NB4 (cell line): ENCODE measurements at regions not wholly inside any gene's neighbourhood (a gene's known extent, or its start where the extent isn't known, plus 50 kb on each side); places are given as distances from the start of the nearest gene placed in this dataset.

ENCODE experiments used
- DNase-seq: peaks from one replicate; pipeline ENCODE4 v3.0.0; 2010; ENCODE audit warnings: low read depth
- H3K4me3 ChIP-seq: one replicate; pipeline ENCODE4 v1.5.1; 2011; ENCODE audit warnings: mild to moderate bottlenecking, low read depth, low read length, moderate library complexity
- CTCF ChIP-seq: IDR thresholded peaks from one replicate; pipeline ENCODE4 v1.5.1; 2012; ENCODE audit warnings: low read depth, low read length
- MYC ChIP-seq: IDR thresholded peaks from 2 replicates; pipeline ENCODE4 v1.6.1; 2011; ENCODE audit warnings: low read depth, low read length
- POLR2A ChIP-seq: IDR thresholded peaks from 2 replicates; pipeline ENCODE4 v1.6.1; 2011; ENCODE audit warnings: mild to moderate bottlenecking; ENCODE audit not compliant: insufficient read length; ENCODE audit errors: extremely low read depth
- TF ChIP-seq, protein P1 (sequence below): IDR thresholded peaks from 2 replicates; pipeline ENCODE4 v1.6.1; 2011; ENCODE audit warnings: low read depth, low read length

GRCh38 chr13:109586509-109587346 lies 199.7 kb downstream of the IRS2 start:
- TF ChIP-seq CTCF (no peak), MYC (no peak), POLR2A (no peak)
- TF ChIP-seq, protein P1, sequence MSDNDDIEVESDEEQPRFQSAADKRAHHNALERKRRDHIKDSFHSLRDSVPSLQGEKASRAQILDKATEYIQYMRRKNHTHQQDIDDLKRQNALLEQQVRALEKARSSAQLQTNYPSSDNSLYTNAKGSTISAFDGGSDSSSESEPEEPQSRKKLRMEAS, result no peak
- no peak for DNase-seq
- H3K4me3 ChIP-seq, result no peak overlapping the region

- TF ChIP-seq CTCF, result no peak
- no peak for TF ChIP-seq POLR2A
- TF ChIP-seq MYC, result no peak
- TF ChIP-seq, protein P1, result no peak
- no peak for DNase-seq
Observed at GRCh38 chr13:109584844-109585361, 201.5 kb downstream of the IRS2 start.

GRCh38 chr13:109577191-109577700 lies 209.1 kb downstream of the IRS2 start:
- DNase-seq, result no peak
- TF ChIP-seq CTCF (no peak), MYC (no peak), POLR2A (no peak)
- TF ChIP-seq, protein P1, result no peak

More at GRCh38 chr13:109584844-109585361, 201.5 kb downstream of the IRS2 start:
- H3K4me3 ChIP-seq, result no peak overlapping the region

DNA sequence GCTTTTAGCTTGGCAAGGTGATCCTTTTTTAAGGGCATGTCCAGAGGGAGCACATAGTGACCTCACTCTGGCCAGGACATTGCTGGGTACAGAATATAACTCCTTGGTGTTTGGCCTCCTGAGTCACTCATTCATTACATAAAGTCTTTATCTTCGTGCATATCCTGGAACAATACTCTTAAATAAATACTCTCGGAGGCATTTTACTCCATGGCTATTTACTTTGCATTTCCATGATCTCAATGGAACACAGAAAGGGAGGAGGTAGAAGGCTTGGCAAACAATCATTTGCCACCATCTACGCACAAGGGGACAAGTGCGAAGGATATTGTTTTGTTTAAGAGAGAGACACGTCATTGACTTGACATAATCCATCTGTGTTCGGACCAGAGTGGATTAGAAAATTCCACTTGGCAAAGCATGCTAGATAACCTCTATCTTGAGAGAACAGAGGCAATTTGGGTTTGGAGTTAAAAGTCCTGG lies 210.0 kb downstream of the IRS2 start:
- TF ChIP-seq POLR2A (no peak), MYC (no peak), CTCF (no peak)
- TF ChIP-seq, protein P1, result no peak
- no peak for DNase-seq

More at GRCh38 chr13:109577191-109577700, 209.1 kb downstream of the IRS2 start:
- H3K4me3 ChIP-seq, result no peak overlapping the region

GRCh38 chr13:109575821-109576220 lies 210.6 kb downstream of the IRS2 start:
- no peak overlapping the region for H3K4me3 ChIP-seq
- DNase-seq, result no peak
- TF ChIP-seq CTCF (no peak), MYC (no peak), POLR2A (no peak)
- TF ChIP-seq, protein P1, result no peak

More for the DNA sequence above, 210.0 kb downstream of the IRS2 start:
- no peak overlapping the region for H3K4me3 ChIP-seq
